Gastrocnemius medialis (tissue), 4 donors: ENCODE measurements at regions not wholly inside any gene's neighbourhood (a gene's known extent, or its start where the extent isn't known, plus 50 kb on each side); places are given as distances from the start of the nearest gene placed in this dataset.

Experiments
- ATAC-seq, 2 donors: fragments of 150-250 bp; one replicate each; pipeline ENCODE4 v1.9.1; 2016
- DNase-seq, 2 donors: peaks; one replicate each; pipeline ENCODE4 v3.0.0-alpha.2; 2019
- H3K27ac ChIP-seq, 4 donors: fragments of 200-600 bp; sonication (generic); 1 replicate in 1 of 4; 2 replicates in 3 of 4; pipeline ENCODE4 v1.5.1; 2016 to 2018; ENCODE audit warnings: mild to moderate bottlenecking in 2 of 4, moderate library complexity in 1 of 4
- H3K27me3 ChIP-seq, 3 donors: fragments of 200-600 bp; sonication (generic) in 2 of 3; 1 replicate in 1 of 3; 2 replicates in 2 of 3; pipeline versions ENCODE4 v1.5.1 to v1.6.0; 2016 to 2019; ENCODE audit warnings: mild to moderate bottlenecking in 1 of 3, moderate library complexity in 1 of 3
- H3K36me3 ChIP-seq, 2 donors: fragments of 200-600 bp; sonication (generic) in 1 of 2; one replicate each; pipeline ENCODE4 v1.5.1; 2017 to 2018
- H3K4me1 ChIP-seq, 2 donors: fragments of 200-600 bp; sonication (generic) in 1 of 2; one replicate each; pipeline ENCODE4 v1.5.1; 2016 to 2017; ENCODE audit warnings: mild to moderate bottlenecking in 2 of 2
- H3K4me3 ChIP-seq, 4 donors: fragments of 200-600 bp; sonication (generic) in 3 of 4; 1 replicate in 1 of 4; 2 replicates in 3 of 4; pipeline ENCODE4 v1.5.1; 2016 to 2019; ENCODE audit warnings: mild to moderate bottlenecking in 2 of 4
- H3K9me3 ChIP-seq, 3 donors: fragments of 200-600 bp; sonication (generic) in 2 of 3; 1 replicate in 1 of 3; 2 replicates in 2 of 3; pipeline ENCODE4 v1.5.1; 2016 to 2019
- CTCF ChIP-seq, 5 experiments: fragments of 450-650 bp in 3 of 5; fragments of 200-600 bp in 2 of 5; sonication (generic) in 2 of 5; IDR thresholded peaks in 4 of 5; conservative IDR thresholded peaks in 1 of 5; 1 replicate in 4 of 5; 2 replicates in 1 of 5; pipeline ENCODE4 v1.5.1; 2016 to 2019; ENCODE audit warnings: antibody characterized with exemption in 5 of 5, mild to moderate bottlenecking in 3 of 5, moderate library complexity in 3 of 5
- POLR2A ChIP-seq, 2 donors: fragments of 450-650 bp; IDR thresholded peaks; one replicate each; pipeline ENCODE4 v1.6.1; 2017; ENCODE audit warnings: antibody characterized with exemption in 2 of 2, mild to moderate bottlenecking in 2 of 2, moderate library complexity in 2 of 2
- in situ Hi-C, 4 donors: fragments of 200-750 bp; cut with MboI; loops; one replicate each; pipeline versions ENCODE4 v1.15.0 to v1.8.0; 2017; ENCODE audit warnings: low sequenced_read_pairs in 4 of 4
- intact Hi-C: fragments of 100-400 bp; cut with DNase I; formaldehyde crosslinking; loops from one replicate; pipeline ENCODE4 v1.15.1; 2023; ENCODE audit warnings: low total_unique reads

- Histone ChIP-seq H3K9me3 (no peaks in the 10 kb centered on the region), H3K27me3 (no peaks in the 10 kb centered on the region), H3K4me1 (no peaks in the 10 kb centered on the region), H3K36me3 (no peaks in the 10 kb centered on the region), H3K4me3 (no peak overlapping the region), H3K27ac (no peak overlapping the region)
- ATAC-seq (no peak), DNase-seq (no peak)
- in situ Hi-C loops: no loop called here
- TF ChIP-seq CTCF (IDR thresholded peaks at IDR 0.05 in 4 of 5, conservative IDR thresholded peaks at IDR 0.05 in 1 of 5) (no peak), POLR2A (IDR thresholded peaks at IDR 0.05) (no peak)
- intact Hi-C loops: no loop called here
Measured at GRCh38 chr6:134368670-134369069, 50.8 kb upstream of the SGK1 start.
